AG09309 (cell line): ENCODE measurements at regions not wholly inside any gene's neighbourhood (a gene's known extent, or its start where the extent isn't known, plus 50 kb on each side); places are given as distances from the start of the nearest gene placed in this dataset.

ENCODE experiments used
- DNase-seq: peaks from one replicate; pipeline ENCODE4 v3.0.0-alpha.2; 2010; ENCODE audit warnings: low read depth
- H3K4me3 ChIP-seq: 2 replicates; pipeline ENCODE4 v1.5.1; 2011; ENCODE audit warnings: mild to moderate bottlenecking, low read depth, low read length, moderate library complexity; ENCODE audit not compliant: control insufficient read depth
- CTCF ChIP-seq: IDR thresholded peaks from 2 replicates; pipeline ENCODE4 v1.5.1; 2011; ENCODE audit warnings: mild to moderate bottlenecking, low read depth, low read length, inconsistent platforms; ENCODE audit not compliant: insufficient read depth, control insufficient read depth; ENCODE audit errors: missing control alignments

GRCh38 chr2:239574054-239574433, 173.2 kb upstream of the HDAC4 start:
- no peak for TF ChIP-seq CTCF
- DNase-seq: no peak
- H3K4me3 ChIP-seq: no peak overlapping the region

- no peak overlapping the region for H3K4me3 ChIP-seq
- no peak for DNase-seq
- TF ChIP-seq CTCF: no peak
Measured at GRCh38 chr2:239570971-239571520, 170.2 kb upstream of the HDAC4 start.

- no peak for DNase-seq
- no peak for TF ChIP-seq CTCF
- H3K4me3 ChIP-seq: no peak overlapping the region
Measured at GRCh38 chr2:239570216-239570925, 169.6 kb upstream of the HDAC4 start.

GRCh38 chr2:239569401-239570090, 168.7 kb upstream of the HDAC4 start:
- DNase-seq: no peak
- no peak for TF ChIP-seq CTCF
- no peak overlapping the region for H3K4me3 ChIP-seq

- no peak for TF ChIP-seq CTCF
- no peak for DNase-seq
- no peak overlapping the region for H3K4me3 ChIP-seq
Measured at GRCh38 chr2:239568601-239569000, 167.8 kb upstream of the HDAC4 start.

GRCh38 chr2:239567786-239568185, 167.0 kb upstream of the HDAC4 start:
- no peak overlapping the region for H3K4me3 ChIP-seq
- DNase-seq: no peak
- TF ChIP-seq CTCF: no peak
